GM18858 (cell line): ENCODE measurements at regions not wholly inside any gene's neighbourhood (a gene's known extent, or its start where the extent isn't known, plus 50 kb on each side); places are given as distances from the start of the nearest gene placed in this dataset.

ENCODE experiments used
- ATAC-seq: cut with Tn5 transposase; IDR thresholded peaks from one replicate; pipeline ENCODE4 v1.9.1; 2021; ENCODE audit not compliant: unreplicated experiment

GRCh38 chr2:126748188-126748760 is 92.3 kb downstream of the GYPC start:
- ATAC-seq: no peak

- ATAC-seq: no peak
Measured at GRCh38 chr2:126748929-126749518, 93.1 kb downstream of the GYPC start.

GRCh38 chr2:126749537-126749936 is 93.6 kb downstream of the GYPC start:
- ATAC-seq: peak; percentile 48

GRCh38 chr2:126750506-126750905 is 94.5 kb downstream of the GYPC start:
- no peak for ATAC-seq

GRCh38 chr2:126751477-126751876 is 95.5 kb downstream of the GYPC start:
- ATAC-seq: no peak

- no peak for ATAC-seq
Measured at GRCh38 chr2:126752876-126753275, 96.9 kb downstream of the GYPC start.

GRCh38 chr2:126753501-126754212 is 97.7 kb downstream of the GYPC start:
- ATAC-seq: no peak

GRCh38 chr2:126754240-126755004 is 98.5 kb downstream of the GYPC start:
- ATAC-seq: no peak

- ATAC-seq: no peak
Measured at GRCh38 chr2:126756125-126756524, 100.2 kb downstream of the GYPC start.

GRCh38 chr2:126761256-126761980 is 105.5 kb downstream of the GYPC start:
- no peak for ATAC-seq

- no peak for ATAC-seq
Measured at GRCh38 chr2:126761981-126762878, 106.3 kb downstream of the GYPC start.

GRCh38 chr2:126764686-126765265 is 108.8 kb downstream of the GYPC start:
- ATAC-seq: no peak

GRCh38 chr2:126765395-126765794 is 109.4 kb downstream of the GYPC start:
- ATAC-seq: no peak

- no peak for ATAC-seq
Measured at GRCh38 chr2:126766295-126766968, 110.5 kb downstream of the GYPC start.

GRCh38 chr2:126766969-126767296 is 111.0 kb downstream of the GYPC start:
- ATAC-seq: no peak

GRCh38 chr2:126769118-126769517 is 113.2 kb downstream of the GYPC start:
- ATAC-seq: no peak

GRCh38 chr2:126770466-126770865 is 114.5 kb downstream of the GYPC start:
- ATAC-seq: no peak

GRCh38 chr2:126771094-126771493 is 115.1 kb downstream of the GYPC start:
- ATAC-seq: no peak

GRCh38 chr2:126771501-126772195 is 115.7 kb downstream of the GYPC start:
- ATAC-seq: no peak
